ENCODE measurements at regions not wholly inside any gene's neighbourhood (a gene's known extent, or its start where the extent isn't known, plus 50 kb on each side); places are given as distances from the start of the nearest gene placed in this dataset.
"Not testable (repeated sequence)": the region's sequence is repeated elsewhere in the genome, so short reads cannot be mapped to it uniquely, and the experiment has no call there.

- in situ Hi-C loops (cut with HindIII; ENCODE audit: low pct_ligation_motif_present, low sequenced_read_pairs): no loop called here
- Histone ChIP-seq H3K27ac (no peak overlapping the region), H3K27me3 (replicated peaks) (no peaks in the 10 kb centered on the region), H3K4me3 (ENCODE audit: low read depth, low read length) (no peak overlapping the region), H3K36me3 (replicated peaks) (no peaks in the 10 kb centered on the region)
- peak; percentile 39 for DNase-seq
- peak; percentile 89 for TF ChIP-seq CTCF (IDR thresholded peaks at IDR 0.05; ENCODE audit: low read depth, low read length, missing control alignments)
Observed at GRCh38 chr3:75192146-75192616, 471.9 kb upstream of the FRG2C start.

- no peak for TF ChIP-seq CTCF (IDR thresholded peaks at IDR 0.05; ENCODE audit: low read depth, low read length, missing control alignments)
- no peaks in the 10 kb centered on the region for H3K36me3 ChIP-seq (replicated peaks)
- in situ Hi-C loops (cut with HindIII; ENCODE audit: low pct_ligation_motif_present, low sequenced_read_pairs): no loop called here
- H3K4me3 ChIP-seq (ENCODE audit: low read depth, low read length): no peak overlapping the region
- H3K27ac ChIP-seq: no peak overlapping the region
- DNase-seq: no peak
- H3K27me3 ChIP-seq (replicated peaks): no peaks in the 10 kb centered on the region
Observed at GRCh38 chr3:75193797-75194196, 470.3 kb upstream of the FRG2C start.

GRCh38 chr3:75214332-75214731 is 449.8 kb upstream of the FRG2C start:
- H3K27ac ChIP-seq; H3K36me3 ChIP-seq (replicated peaks); H3K4me3 ChIP-seq (ENCODE audit: low read depth, low read length); in situ Hi-C loops (cut with HindIII; ENCODE audit: low pct_ligation_motif_present, low sequenced_read_pairs); H3K27me3 ChIP-seq (replicated peaks); DNase-seq: not testable (repeated sequence)

- H3K27me3 ChIP-seq (replicated peaks): no peaks in the 10 kb centered on the region
- no peak for TF ChIP-seq CTCF (IDR thresholded peaks at IDR 0.05; ENCODE audit: low read depth, low read length, missing control alignments)
- no peak overlapping the region for H3K4me3 ChIP-seq (ENCODE audit: low read depth, low read length)
- in situ Hi-C loops (cut with HindIII; ENCODE audit: low pct_ligation_motif_present, low sequenced_read_pairs): no loop called here
- no peaks in the 10 kb centered on the region for H3K36me3 ChIP-seq (replicated peaks)
- DNase-seq: no peak
- no peak overlapping the region for H3K27ac ChIP-seq
Observed at GRCh38 chr3:75218577-75218976, 445.6 kb upstream of the FRG2C start.

GRCh38 chr3:75220932-75221331 is 443.2 kb upstream of the FRG2C start:
- no peak overlapping the region for H3K4me3 ChIP-seq (ENCODE audit: low read depth, low read length)
- DNase-seq: no peak
- no peak for TF ChIP-seq CTCF (IDR thresholded peaks at IDR 0.05; ENCODE audit: low read depth, low read length, missing control alignments)
- H3K27me3 ChIP-seq (replicated peaks): no peaks in the 10 kb centered on the region
- in situ Hi-C loops (cut with HindIII; ENCODE audit: low pct_ligation_motif_present, low sequenced_read_pairs): no loop called here
- H3K27ac ChIP-seq: no peak overlapping the region
- no peaks in the 10 kb centered on the region for H3K36me3 ChIP-seq (replicated peaks)

- peak; percentile 3 for DNase-seq
- H3K27ac ChIP-seq: no peak overlapping the region
- H3K4me3 ChIP-seq (ENCODE audit: low read depth, low read length): no peak overlapping the region
- no peak for TF ChIP-seq CTCF (IDR thresholded peaks at IDR 0.05; ENCODE audit: low read depth, low read length, missing control alignments)
- in situ Hi-C loops (cut with HindIII; ENCODE audit: low pct_ligation_motif_present, low sequenced_read_pairs): no loop called here
- H3K36me3 ChIP-seq (replicated peaks): no peaks in the 10 kb centered on the region
- H3K27me3 ChIP-seq (replicated peaks): no peaks in the 10 kb centered on the region
Observed at GRCh38 chr3:75224412-75224811, 439.7 kb upstream of the FRG2C start.

All from brain microvascular endothelial cell (primary cell).